Astrocyte (in vitro differentiated cells and primary cell): ENCODE measurements at regions not wholly inside any gene's neighbourhood (a gene's known extent, or its start where the extent isn't known, plus 50 kb on each side); places are given as distances from the start of the nearest gene placed in this dataset.

ENCODE experiments used
- DNase-seq: peaks from one replicate; pipeline ENCODE4 v3.0.0-alpha.2; 2010; ENCODE audit warnings: low read depth
- FAIRE-seq: peaks from 2 replicates; lab custom pipeline; 2011; peaks lifted over from hg19 to GRCh38; lab: Jason Lieb, UNC
- H2AFZ ChIP-seq: 2 replicates; pipeline ENCODE4 v1.6.0; 2012; ENCODE audit warnings: low read depth, low read length, inconsistent platforms
- H3K27ac ChIP-seq: 2 replicates; pipeline ENCODE4 v1.5.1; 2011; ENCODE audit warnings: low read depth, low read length, inconsistent platforms
- H3K27me3 ChIP-seq: 2 replicates; pipeline ENCODE4 v1.6.0; 2011; ENCODE audit warnings: low read length, inconsistent platforms; ENCODE audit not compliant: insufficient read depth
- H3K36me3 ChIP-seq: 2 replicates; pipeline ENCODE4 v1.5.1; 2011; ENCODE audit warnings: low read length, inconsistent platforms; ENCODE audit not compliant: insufficient read depth
- H3K4me1 ChIP-seq: 2 replicates; pipeline ENCODE4 v1.5.1; 2011; ENCODE audit warnings: low read length, inconsistent platforms; ENCODE audit not compliant: insufficient read depth
- H3K4me2 ChIP-seq: 2 replicates; pipeline ENCODE4 v1.6.0; 2012; ENCODE audit warnings: low read length, inconsistent platforms
- H3K4me3 ChIP-seq: 2 replicates; pipeline ENCODE4 v1.5.1; 2011; ENCODE audit warnings: low read depth, mild to moderate bottlenecking, low read length, inconsistent platforms; ENCODE audit not compliant: insufficient read depth
- H3K79me2 ChIP-seq: 2 replicates; pipeline ENCODE4 v1.6.0; 2012; ENCODE audit warnings: mild to moderate bottlenecking, low read length, inconsistent platforms; ENCODE audit not compliant: insufficient read depth
- H3K9ac ChIP-seq: 2 replicates; pipeline ENCODE4 v1.6.0; 2012; ENCODE audit warnings: mild to moderate bottlenecking, low read length, inconsistent platforms
- H3K9me3 ChIP-seq: 2 replicates; pipeline ENCODE4 v1.5.1; 2012; ENCODE audit warnings: low read depth, mild to moderate bottlenecking, low read length, inconsistent platforms; ENCODE audit not compliant: insufficient read depth
- H4K20me1 ChIP-seq: 2 replicates; pipeline ENCODE4 v1.6.0; 2012; ENCODE audit warnings: low read length, inconsistent platforms; ENCODE audit not compliant: insufficient read depth
- H3K27ac Mint-ChIP-seq: one replicate; pipeline ENCODE4 v1.8.0; 2021; ENCODE audit warnings: mild to moderate bottlenecking, mixed read lengths; ENCODE audit not compliant: unreplicated experiment
- H3K27me3 Mint-ChIP-seq: one replicate; pipeline ENCODE4 v1.8.0; 2021; ENCODE audit warnings: low read depth, mixed read lengths; ENCODE audit not compliant: unreplicated experiment
- H3K36me3 Mint-ChIP-seq: one replicate; pipeline ENCODE4 v1.8.0; 2021; ENCODE audit warnings: low read depth, mixed read lengths; ENCODE audit not compliant: unreplicated experiment
- H3K4me1 Mint-ChIP-seq: one replicate; pipeline ENCODE4 v1.8.0; 2021; ENCODE audit warnings: low read depth, mixed read lengths; ENCODE audit not compliant: unreplicated experiment
- H3K4me3 Mint-ChIP-seq: one replicate; pipeline ENCODE4 v1.8.0; 2021; ENCODE audit warnings: mild to moderate bottlenecking, moderate library complexity, mixed read lengths; ENCODE audit not compliant: unreplicated experiment
- H3K9me3 Mint-ChIP-seq: one replicate; pipeline ENCODE4 v1.8.0; 2021; ENCODE audit warnings: mild to moderate bottlenecking, mixed read lengths; ENCODE audit not compliant: unreplicated experiment
- CTCF ChIP-seq: IDR thresholded peaks from 2 replicates; pipeline ENCODE4 v1.5.1; 2011; ENCODE audit warnings: low read depth, mild to moderate bottlenecking, inconsistent platforms, low read length, moderate library complexity; ENCODE audit not compliant: insufficient read depth
- EZH2 ChIP-seq: IDR thresholded peaks from 2 replicates; pipeline ENCODE4 v1.6.1; 2012; ENCODE audit warnings: mild to moderate bottlenecking, low read length, inconsistent platforms; ENCODE audit not compliant: insufficient read depth

- Histone ChIP-seq H3K27ac (no peak overlapping the region), H3K9me3 (no peaks in the 10 kb centered on the region), H4K20me1 (no peaks in the 10 kb centered on the region), H3K4me3 (no peak overlapping the region), H3K27me3 (no peaks in the 10 kb centered on the region), H3K4me2 (no peak overlapping the region), H3K4me1 (no peaks in the 10 kb centered on the region), H2AFZ (no peak overlapping the region), H3K79me2 (no peaks in the 10 kb centered on the region), H3K36me3 (no peaks in the 10 kb centered on the region), H3K9ac (no peak overlapping the region)
- FAIRE-seq (no peak), DNase-seq (no peak)
- peaks cover 7% of the 10 kb centered on the region for H3K27me3 Mint-ChIP-seq
- no peaks in the 10 kb centered on the region for H3K36me3 Mint-ChIP-seq
- no peak overlapping the region for H3K4me3 Mint-ChIP-seq
- H3K4me1 Mint-ChIP-seq: peaks cover 6% of the 10 kb centered on the region
- peaks cover 2% of the 10 kb centered on the region for H3K9me3 Mint-ChIP-seq
- TF ChIP-seq CTCF (no peak), EZH2 (no peak)
- no peak overlapping the region for H3K27ac Mint-ChIP-seq
Observed at GRCh38 chr12:102680304-102680703, 199.9 kb upstream of the IGF1 start.

- no peaks in the 10 kb centered on the region for H3K4me1 ChIP-seq
- H2AFZ ChIP-seq: no peak overlapping the region
- no peaks in the 10 kb centered on the region for H3K79me2 ChIP-seq
- no peak overlapping the region for H3K4me3 ChIP-seq
- DNase-seq (no peak), FAIRE-seq (no peak)
- no peak overlapping the region for H3K27ac ChIP-seq
- no peaks in the 10 kb centered on the region for H3K27me3 ChIP-seq
- Mint-ChIP-seq H3K36me3 (no peaks in the 10 kb centered on the region), H3K27ac (no peak overlapping the region), H3K4me3 (no peak overlapping the region), H3K27me3 (no peaks in the 10 kb centered on the region), H3K9me3 (peaks cover 11% of the 10 kb centered on the region), H3K4me1 (peaks cover 6% of the 10 kb centered on the region)
- H3K9ac ChIP-seq: no peak overlapping the region
- no peak overlapping the region for H3K4me2 ChIP-seq
- TF ChIP-seq CTCF (no peak), EZH2 (no peak)
- H4K20me1 ChIP-seq: no peaks in the 10 kb centered on the region
- H3K36me3 ChIP-seq: no peaks in the 10 kb centered on the region
- peaks cover 4% of the 10 kb centered on the region for H3K9me3 ChIP-seq
Observed at GRCh38 chr12:102676812-102677211, 196.4 kb upstream of the IGF1 start.

GRCh38 chr12:102675672-102676071, 195.3 kb upstream of the IGF1 start:
- H3K79me2 ChIP-seq: no peaks in the 10 kb centered on the region
- no peak overlapping the region for H2AFZ ChIP-seq
- H3K4me2 ChIP-seq: no peak overlapping the region
- H3K4me3 ChIP-seq: no peak overlapping the region
- no peak overlapping the region for H3K4me3 Mint-ChIP-seq
- peaks cover 6% of the 10 kb centered on the region for H3K4me1 Mint-ChIP-seq
- H3K9ac ChIP-seq: no peak overlapping the region
- H3K9me3 Mint-ChIP-seq: peaks cover 11% of the 10 kb centered on the region
- H3K27me3 ChIP-seq: no peaks in the 10 kb centered on the region
- H3K36me3 ChIP-seq: no peaks in the 10 kb centered on the region
- H3K27ac Mint-ChIP-seq: no peak overlapping the region
- no peak overlapping the region for H3K27ac ChIP-seq
- peaks cover 4% of the 10 kb centered on the region for H3K9me3 ChIP-seq
- DNase-seq: peak; percentile 19
- H3K27me3 Mint-ChIP-seq: no peaks in the 10 kb centered on the region
- no peaks in the 10 kb centered on the region for H4K20me1 ChIP-seq
- TF ChIP-seq EZH2 (no peak), CTCF (no peak)
- H3K4me1 ChIP-seq: no peaks in the 10 kb centered on the region
- FAIRE-seq: no peak
- no peaks in the 10 kb centered on the region for H3K36me3 Mint-ChIP-seq
